Fibroblast of skin of left biceps (primary cell): ENCODE measurements at regions not wholly inside any gene's neighbourhood (a gene's known extent, or its start where the extent isn't known, plus 50 kb on each side); places are given as distances from the start of the nearest gene placed in this dataset.

Experiments
- DNase-seq, 2 experiments: peaks; one replicate each; pipeline ENCODE4 v3.0.0-alpha.2; 2013; ENCODE audit warnings: low read depth in 2 of 2

DNA sequence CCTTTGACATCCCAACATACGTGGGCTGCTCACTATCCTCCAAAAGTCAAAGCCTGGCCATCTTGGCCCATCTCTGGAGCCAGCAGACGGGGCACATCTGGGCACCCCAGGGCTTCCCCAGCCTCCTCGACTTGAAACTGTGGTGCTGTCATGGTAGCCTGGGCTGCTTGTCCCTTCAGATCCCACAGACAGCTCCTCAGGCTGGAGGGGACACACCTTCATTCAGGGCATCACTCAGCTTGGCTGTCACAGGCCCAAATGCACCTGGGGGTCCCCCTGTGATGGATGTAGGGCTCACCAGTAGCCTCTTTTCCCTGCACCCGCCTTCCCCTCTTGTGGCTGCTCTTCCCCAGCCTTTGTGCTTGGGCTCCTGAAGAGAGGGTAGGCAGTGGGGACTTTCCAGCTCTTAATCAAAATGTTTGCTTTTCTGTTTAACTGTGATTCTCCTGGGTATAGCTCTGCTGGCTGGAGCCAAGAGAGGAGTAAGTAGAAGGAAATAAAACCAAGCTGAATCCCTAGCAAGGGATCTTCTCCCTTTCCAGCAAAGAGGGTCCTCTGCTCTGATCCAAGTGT lies 92.3 kb downstream of the GYPC start:
- DNase-seq: no peak

- no peak for DNase-seq
Measured at GRCh38 chr2:126748929-126749518, 93.1 kb downstream of the GYPC start.

DNA sequence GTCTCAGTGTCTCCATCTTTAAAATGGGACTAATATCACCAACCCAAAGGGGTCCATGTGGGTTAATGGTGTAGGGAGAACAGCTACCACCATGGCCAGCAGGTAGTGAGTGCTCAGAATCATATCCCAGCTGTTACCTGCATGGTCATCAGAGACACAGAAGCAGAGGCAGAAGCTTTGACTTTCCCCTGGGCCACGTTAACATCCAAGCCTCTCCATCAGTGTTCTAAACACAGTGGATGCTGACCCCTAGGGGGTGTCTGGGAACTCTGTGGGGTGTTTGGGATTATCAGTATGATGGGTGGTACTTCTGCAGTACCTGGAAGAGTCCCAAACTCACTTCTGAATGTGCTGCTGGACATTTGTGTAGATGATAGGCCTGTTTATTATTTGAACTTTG lies 93.6 kb downstream of the GYPC start:
- no peak for DNase-seq

DNA sequence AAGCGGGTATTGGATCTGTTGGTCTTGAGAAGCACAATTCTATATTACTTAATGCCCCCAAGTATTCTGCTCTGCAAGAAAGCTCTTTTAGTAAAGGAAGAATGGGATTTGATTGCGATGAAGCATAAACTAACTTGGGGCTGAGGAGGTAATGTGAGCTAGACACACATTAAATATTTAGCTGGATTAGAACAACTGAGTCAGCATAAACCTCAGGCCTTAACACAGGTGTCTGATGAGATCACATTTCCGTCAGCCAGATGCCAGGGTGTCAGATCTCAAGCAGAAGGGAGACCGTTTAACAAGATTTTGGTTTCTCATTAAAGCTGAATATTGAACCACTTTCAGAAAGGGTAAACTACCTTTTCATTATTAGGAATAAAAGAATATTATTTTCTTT lies 94.5 kb downstream of the GYPC start:
- DNase-seq: no peak

- no peak for DNase-seq
Measured at GRCh38 chr2:126751477-126751876, 95.5 kb downstream of the GYPC start.

GRCh38 chr2:126752876-126753275 lies 96.9 kb downstream of the GYPC start:
- no peak for DNase-seq

DNA sequence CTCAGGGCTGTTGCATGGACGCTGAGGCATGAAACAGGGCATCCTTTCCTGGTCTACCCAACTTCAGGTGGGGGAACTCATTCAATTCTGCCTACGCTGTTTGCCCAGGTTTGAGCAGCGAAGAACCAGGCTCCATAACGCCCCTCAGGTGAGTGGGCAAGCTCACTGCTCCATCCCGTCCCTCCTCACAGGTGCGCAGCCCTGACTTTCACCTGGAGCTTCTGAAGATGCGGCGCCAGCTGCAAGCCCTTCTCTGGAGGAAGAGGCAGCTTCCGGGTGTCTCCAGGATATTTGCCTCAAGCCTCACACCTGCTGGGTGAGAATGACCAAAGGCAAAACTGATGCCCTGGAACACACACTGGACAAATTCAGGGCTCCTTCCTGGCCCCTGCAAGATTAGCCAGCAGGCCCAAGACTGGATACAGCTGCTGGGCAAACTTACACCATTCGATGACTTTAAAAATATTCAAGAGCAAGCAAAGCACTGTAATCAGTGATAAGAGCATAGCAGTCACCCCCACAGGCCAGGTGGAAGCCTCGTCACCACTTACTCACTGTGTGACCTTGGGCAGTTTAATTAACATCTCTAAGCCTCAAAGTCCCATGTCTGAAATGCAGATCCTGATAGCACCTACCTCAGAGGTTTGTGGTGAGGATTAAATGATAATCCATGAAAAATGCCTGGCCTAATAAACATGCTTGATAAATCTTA lies 97.7 kb downstream of the GYPC start:
- no peak for DNase-seq

DNA sequence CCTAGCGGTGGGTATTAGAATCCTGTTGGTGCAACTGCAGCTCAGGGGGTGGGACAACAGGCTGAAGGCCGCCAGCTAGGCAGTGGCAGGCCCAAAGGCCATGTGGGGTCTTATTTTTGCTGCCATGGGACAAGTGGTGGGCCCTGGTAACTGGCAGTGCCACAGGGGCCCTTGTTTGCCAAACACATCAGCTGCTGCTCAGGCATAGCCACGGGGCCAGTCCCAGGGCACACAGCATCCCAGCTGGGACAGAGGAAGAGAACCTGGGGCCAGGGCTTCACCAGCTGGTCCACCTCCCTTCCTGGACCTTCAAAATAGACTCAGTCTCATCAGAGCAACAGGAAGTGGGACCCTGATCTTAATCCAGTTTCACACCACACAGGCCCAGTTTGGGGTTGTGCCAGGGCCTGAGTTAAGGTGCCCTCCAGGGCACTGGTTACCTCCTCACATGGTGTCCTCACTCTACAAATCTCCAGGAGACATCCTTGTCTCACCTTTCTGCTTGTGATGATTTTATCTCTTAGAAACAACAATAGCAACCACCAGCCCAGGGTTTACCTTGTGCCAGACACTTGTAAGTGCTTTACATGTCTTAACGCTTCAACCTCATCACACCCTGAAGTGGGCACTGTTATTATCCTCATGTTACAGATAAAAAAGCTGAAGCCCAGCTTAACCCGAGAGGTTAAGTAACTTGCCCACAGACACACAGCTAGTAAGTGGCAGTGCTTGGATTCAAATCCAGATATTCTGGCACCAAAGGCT lies 98.5 kb downstream of the GYPC start:
- DNase-seq: no peak

- DNase-seq: no peak
Measured at GRCh38 chr2:126756125-126756524, 100.2 kb downstream of the GYPC start.

DNA sequence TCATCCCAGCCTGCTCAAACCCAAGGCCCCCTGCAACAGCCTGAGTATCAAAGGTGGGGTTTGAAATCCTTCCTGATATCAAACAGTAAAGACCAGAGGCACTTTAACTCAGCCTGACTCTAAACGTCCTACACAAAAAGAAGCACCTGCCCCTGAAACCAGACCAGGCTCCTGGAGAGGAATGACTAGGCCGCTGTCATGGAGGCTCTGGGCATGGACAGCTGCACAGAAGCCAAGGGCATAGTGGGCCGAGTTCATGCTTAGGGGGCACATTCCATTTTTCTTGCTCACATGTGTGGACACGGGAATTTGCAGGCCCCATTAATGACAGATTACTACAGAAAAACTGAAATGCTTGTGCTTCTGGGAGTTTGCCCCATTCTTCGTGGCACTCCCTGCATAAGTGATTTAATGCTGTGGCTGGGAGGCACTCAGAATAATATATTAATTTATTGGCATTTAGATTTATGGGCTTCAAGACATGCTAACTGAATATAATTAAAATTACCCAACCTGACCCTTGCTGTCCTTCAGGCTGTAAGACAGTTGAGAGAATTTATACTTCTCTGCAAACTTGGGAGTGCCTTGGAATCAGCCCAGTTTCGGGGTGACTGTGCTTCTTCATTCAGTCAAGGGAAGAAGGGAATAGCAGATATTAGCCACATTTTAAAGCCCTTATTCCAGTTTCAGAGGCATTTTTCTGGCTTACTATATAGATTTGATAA lies 105.5 kb downstream of the GYPC start:
- DNase-seq: no peak

DNA sequence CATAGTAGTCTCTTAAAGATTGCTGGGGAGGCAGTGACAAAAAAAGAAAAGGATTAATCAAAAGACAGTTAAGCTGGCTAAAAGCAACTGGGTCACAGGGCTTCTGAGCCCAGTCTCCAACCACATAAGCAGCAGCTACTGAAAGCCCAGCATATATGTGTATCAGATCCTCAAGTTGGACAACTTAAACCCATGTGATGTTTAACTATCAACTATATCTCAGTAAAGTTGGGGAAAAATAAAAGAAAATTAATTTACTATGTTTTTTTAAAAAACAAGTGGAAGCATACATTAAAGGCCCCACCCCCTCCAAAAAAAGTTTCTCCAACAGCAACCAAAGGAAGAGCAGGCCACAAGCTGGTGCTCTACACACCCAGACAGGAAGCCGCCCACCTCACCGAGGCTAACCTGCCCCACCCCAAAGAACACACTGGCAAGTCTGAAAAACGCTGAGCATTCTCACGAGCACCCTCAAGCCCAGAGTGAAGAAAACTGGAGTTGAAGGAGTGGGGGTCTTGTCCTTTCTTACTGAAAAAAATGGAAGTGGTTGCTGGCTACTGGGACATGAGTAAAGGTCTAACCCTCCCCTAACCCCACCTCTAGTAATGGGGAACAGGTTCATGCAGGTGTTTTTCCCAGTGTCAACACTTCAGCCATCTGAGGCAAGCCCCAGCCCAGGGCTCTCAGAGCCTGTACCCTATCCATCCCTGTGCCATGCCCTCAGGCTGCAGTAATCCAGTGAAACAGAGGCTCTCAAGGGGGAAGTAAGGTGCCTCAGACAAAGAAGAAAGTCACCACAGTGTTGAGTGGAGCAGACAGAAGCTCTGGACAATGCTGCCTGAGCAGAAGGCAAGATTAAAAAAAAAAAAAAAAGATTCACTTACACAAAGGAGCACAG lies 106.3 kb downstream of the GYPC start:
- no peak for DNase-seq

DNA sequence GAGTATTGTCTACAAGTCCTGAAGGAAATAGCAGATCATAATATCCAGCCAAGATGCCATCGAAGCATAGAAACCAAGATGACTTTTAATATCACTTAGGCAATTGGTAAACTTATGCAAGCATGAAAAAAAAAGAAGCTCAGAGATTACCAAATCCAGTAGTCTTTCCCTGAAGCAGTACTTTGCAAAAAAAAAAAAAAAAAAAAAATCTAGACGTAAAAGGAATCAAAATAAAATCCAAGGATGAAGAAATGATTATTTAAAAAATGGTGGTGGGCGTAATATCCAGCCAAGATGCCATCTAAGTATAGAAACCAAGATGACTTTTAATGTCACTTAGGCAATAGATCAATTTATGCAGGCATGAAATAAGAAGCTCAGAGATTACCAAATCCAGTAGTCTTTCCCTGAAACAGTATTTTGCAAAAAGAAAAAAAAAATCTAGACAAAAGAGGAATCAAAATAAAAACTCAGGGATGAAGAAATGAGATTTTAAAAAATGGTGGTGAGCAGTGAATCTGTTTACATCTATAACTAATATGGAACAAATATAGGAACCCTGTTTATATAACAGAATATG lies 108.8 kb downstream of the GYPC start:
- no peak for DNase-seq

DNA sequence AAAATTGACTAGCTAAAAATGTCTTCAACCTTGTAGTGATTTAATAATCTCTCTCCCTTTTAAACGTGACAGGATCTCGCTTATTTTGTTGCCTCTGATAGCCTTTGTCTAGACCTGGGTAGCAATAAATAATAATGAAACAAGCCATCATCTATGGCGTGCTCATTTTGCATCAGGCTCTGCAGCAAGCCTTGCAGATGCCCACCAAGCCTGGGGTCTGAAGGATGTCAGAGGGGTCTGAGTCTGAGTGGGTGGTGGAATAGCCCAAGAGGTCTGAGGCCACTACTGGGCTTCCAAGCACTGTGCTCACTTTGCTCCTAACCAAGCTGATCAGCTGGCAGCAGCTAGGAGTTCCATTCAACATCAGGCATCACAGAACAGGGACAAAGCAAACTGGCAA lies 109.4 kb downstream of the GYPC start:
- DNase-seq: no peak

DNA sequence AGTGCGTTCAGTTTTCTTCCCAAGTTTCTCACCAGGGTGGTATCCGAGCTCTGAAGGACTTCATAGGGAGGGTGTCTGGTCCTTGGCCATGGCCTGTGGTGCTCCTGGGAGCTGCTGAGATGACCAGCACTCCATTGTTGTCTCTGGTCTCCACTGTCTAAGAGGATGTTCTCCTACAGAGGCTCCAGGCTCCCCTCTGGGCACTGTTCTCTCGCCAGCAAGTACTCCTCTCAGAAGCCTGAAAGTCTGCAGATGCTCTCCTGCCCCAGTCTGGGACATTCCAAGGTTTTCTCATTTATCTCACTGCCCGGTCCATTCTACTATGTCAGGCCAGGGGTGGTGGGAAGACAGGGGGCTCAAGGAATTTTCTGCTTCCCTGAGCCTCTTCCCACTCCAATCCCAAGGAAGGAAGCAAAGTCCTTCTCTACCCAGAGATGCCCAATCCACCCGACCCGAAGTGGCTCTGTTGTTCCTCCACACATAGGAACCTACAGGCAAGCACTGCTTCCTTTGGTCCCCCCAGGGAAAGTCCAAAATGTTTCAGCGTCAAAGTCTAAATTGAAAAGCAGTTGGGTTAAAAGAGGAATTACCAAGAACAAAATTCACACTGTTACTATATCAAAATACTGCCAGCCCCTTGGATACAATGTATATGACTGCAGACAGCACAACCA lies 110.5 kb downstream of the GYPC start:
- no peak for DNase-seq

GRCh38 chr2:126766969-126767296 lies 111.0 kb downstream of the GYPC start:
- DNase-seq: no peak

GRCh38 chr2:126769118-126769517 lies 113.2 kb downstream of the GYPC start:
- no peak for DNase-seq

DNA sequence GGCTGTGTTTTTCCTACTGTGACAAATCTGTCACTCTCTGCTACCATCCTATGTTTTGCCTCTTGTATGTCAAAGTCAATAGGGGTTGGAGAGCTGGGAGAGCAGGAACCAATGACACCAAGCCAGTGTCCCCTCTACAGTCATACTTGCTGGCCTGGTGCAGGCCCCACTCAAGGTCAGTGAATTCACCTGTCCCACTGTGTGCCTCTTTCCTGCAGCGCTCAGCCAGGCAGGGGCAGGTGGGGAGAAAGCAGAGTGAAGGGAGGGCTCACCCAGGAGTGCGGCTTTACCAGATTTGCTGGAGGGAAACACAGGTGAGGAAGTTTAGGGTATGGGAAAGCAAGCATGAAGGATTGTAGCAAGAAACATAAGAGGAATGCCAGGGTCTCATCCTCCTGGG lies 114.5 kb downstream of the GYPC start:
- DNase-seq: no peak

GRCh38 chr2:126771094-126771493 lies 115.1 kb downstream of the GYPC start:
- no peak for DNase-seq

GRCh38 chr2:126771501-126772195 lies 115.7 kb downstream of the GYPC start:
- DNase-seq: no peak

DNA sequence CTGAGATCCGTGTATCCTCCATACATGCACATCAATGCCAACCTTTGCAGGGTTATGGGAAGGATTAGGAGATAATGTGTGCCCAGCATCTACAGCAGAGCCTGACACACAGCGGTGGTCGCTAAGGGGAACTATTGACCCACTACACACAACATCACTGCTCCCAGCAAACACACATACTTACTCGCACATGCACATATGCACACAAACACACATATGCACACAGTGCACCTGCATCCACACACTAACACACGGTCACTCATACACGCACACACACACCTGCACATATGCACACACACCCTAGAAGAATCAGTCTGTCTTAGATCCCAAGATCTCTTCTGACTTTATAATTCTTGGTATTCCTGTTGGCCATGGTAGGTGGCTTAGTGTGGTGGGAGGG lies 118.3 kb downstream of the GYPC start:
- DNase-seq: no peak
